Kidney (tissue), 13 donors: ENCODE measurements at regions not wholly inside any gene's neighbourhood (a gene's known extent, or its start where the extent isn't known, plus 50 kb on each side); places are given as distances from the start of the nearest gene placed in this dataset.
A peak's percentile ranks its signal among the peaks of the same experiment; 100 is the strongest.

Experiments
- DNase-seq, 5 donors: peaks; one replicate each; pipeline ENCODE4 v3.0.0-alpha.2; 2013 to 2020
- FAIRE-seq: peaks from 2 replicates; lab custom pipeline; 2012; peaks lifted over from hg19 to GRCh38; lab: Jason Lieb, UNC
- H3K27ac ChIP-seq, 2 donors: one replicate each; pipeline ENCODE4 v1.7.0; 2013; ENCODE audit warnings: low read depth in 2 of 2, low read length in 2 of 2, inconsistent platforms in 1 of 2
- H3K27me3 ChIP-seq: one replicate; pipeline ENCODE4 v1.7.1; 2013; ENCODE audit warnings: low read length, inconsistent platforms; ENCODE audit not compliant: control insufficient read depth, insufficient read depth
- H3K36me3 ChIP-seq, 3 donors: one replicate each; pipeline versions ENCODE4 v1.7.0 to v1.7.1; 2013; ENCODE audit warnings: low read length in 3 of 3, control low read depth in 1 of 3, inconsistent platforms in 1 of 3; ENCODE audit not compliant: insufficient read depth in 3 of 3, control insufficient read depth in 2 of 3
- H3K4me1 ChIP-seq, 3 donors: one replicate each; pipeline versions ENCODE4 v1.7.0 to v1.7.1; 2013; ENCODE audit warnings: low read length in 3 of 3, inconsistent platforms in 1 of 3, low read depth in 1 of 3; ENCODE audit not compliant: control insufficient read depth in 2 of 3, insufficient read depth in 2 of 3
- H3K4me3 ChIP-seq, 3 donors: one replicate each; pipeline versions ENCODE4 v1.7.0 to v1.8.1; 2013; ENCODE audit warnings: low read length in 3 of 3, control low read depth in 1 of 3, inconsistent platforms in 1 of 3
- H3K9ac ChIP-seq, 3 donors: one replicate each; pipeline versions ENCODE4 v1.7.0 to v1.7.1; 2013; ENCODE audit warnings: low read length in 3 of 3, control low read depth in 1 of 3, inconsistent platforms in 1 of 3
- H3K9me3 ChIP-seq, 3 donors: one replicate each; pipeline versions ENCODE4 v1.7.0 to v1.7.1; 2013; ENCODE audit warnings: low read length in 3 of 3, control low read depth in 1 of 3, inconsistent platforms in 1 of 3; ENCODE audit not compliant: control insufficient read depth in 2 of 3, insufficient read depth in 1 of 3
- CTCF ChIP-seq: IDR thresholded peaks from 3 replicates; pipeline ENCODE4 v1.5.1; 2012; ENCODE audit warnings: mild to moderate bottlenecking, moderate library complexity, borderline replicate concordance; ENCODE audit not compliant: insufficient read depth; ENCODE audit errors: extremely low read depth
- intact Hi-C: fragments of 100-400 bp; cut with DNase I; formaldehyde crosslinking; loops from one replicate; pipeline ENCODE4 v1.11.1; 2022
- donor health status: control.
- donor health status: control.
- donor health status: control.
- donor health status: control.
- donor health status: control.
- donor health status: DM: yes; HTN: yes; CAD: no.
- donor health status: Normal renal cell carcinoma (clear cell type).

GRCh38 chr10:4538016-4538415 lies 288.0 kb upstream of the AKR1E2 start:
- H3K4me1 ChIP-seq = no peaks in the 10 kb centered on the region
- no peaks in the 10 kb centered on the region for H3K36me3 ChIP-seq
- intact Hi-C loops = no loop called here
- FAIRE-seq = no peak
- no peak overlapping the region for H3K9ac ChIP-seq
- no peak overlapping the region for H3K27ac ChIP-seq
- H3K4me3 ChIP-seq = no peak overlapping the region
- peaks cover 0 to 8% (median 0%) of the 10 kb centered on the region in 3 donors for H3K9me3 ChIP-seq
- no peaks in the 10 kb centered on the region for H3K27me3 ChIP-seq
- no peak for TF ChIP-seq CTCF
- DNase-seq = no peak

GRCh38 chr10:4535521-4535920 lies 290.5 kb upstream of the AKR1E2 start:
- no peaks in the 10 kb centered on the region for H3K9me3 ChIP-seq
- FAIRE-seq = no peak
- H3K4me3 ChIP-seq = no peak overlapping the region
- H3K36me3 ChIP-seq = no peaks in the 10 kb centered on the region
- H3K9ac ChIP-seq = no peak overlapping the region
- TF ChIP-seq CTCF = no peak
- intact Hi-C loops = no loop called here
- H3K27me3 ChIP-seq = no peaks in the 10 kb centered on the region
- DNase-seq = no peak
- peak overlapping the region in 1 of 2 donors; percentile 35 for H3K27ac ChIP-seq
- H3K4me1 ChIP-seq = no peaks in the 10 kb centered on the region

GRCh38 chr10:4533621-4534020 lies 292.4 kb upstream of the AKR1E2 start:
- H3K27ac ChIP-seq = no peak overlapping the region

More at GRCh38 chr10:4533621-4534020, 292.4 kb upstream of the AKR1E2 start:
- Histone ChIP-seq H3K36me3 (no peaks in the 10 kb centered on the region), H3K9me3 (no peaks in the 10 kb centered on the region), H3K4me1 (no peaks in the 10 kb centered on the region), H3K27me3 (no peaks in the 10 kb centered on the region), H3K4me3 (no peak overlapping the region), H3K9ac (no peak overlapping the region)
- no peak for TF ChIP-seq CTCF
- intact Hi-C loops = no loop called here
- DNase-seq (no peak), FAIRE-seq (no peak)
